ENCODE measurements at regions not wholly inside any gene's neighbourhood (a gene's known extent, or its start where the extent isn't known, plus 50 kb on each side); places are given as distances from the start of the nearest gene placed in this dataset.

DNA sequence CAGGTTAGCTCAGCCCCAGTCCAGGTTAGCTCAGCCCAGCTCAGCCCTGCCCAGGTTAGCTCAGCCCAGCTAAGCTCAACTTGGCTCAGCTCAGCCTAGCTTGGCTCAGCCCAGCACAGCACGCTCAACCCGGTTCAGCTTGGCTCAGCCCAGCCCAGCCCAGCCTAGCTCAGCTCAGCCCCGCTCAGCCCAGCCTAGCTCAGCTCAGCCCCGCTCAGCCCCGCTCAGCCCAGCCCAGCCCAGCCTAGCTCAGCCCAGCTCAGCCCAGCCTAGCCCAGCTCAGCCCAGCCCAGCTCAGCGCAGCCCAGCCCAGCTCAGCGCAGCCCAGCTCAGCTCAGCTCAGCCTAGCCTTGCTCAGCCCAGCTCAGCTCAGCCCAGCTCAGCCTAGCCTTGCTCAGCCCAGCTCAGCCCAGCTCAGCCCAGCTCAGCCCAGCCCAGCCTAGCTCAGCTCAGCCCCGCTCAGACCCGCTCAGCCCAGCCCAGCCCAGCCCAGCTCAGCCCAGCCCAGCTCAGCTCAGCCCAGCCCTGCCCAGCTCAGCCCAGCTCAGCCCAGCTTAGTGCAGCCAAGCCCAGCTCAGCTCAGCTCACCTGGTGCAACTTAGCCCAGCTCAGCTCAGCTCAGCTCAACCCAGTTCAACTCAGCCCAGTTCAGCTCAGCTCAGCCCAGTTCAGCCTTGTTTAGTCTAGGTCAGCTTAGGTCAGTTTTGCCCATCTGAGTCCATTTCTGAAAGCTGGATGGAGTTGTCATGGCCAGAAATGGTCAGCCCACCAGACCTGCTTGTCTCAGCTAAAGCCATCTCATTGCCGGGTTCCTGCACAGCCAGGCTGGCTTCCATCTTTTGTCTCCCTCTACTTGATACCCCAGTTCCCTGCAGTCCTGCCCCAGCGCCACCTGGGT, 333.6 kb downstream of the TMEM121 start:
- TF ChIP-seq, protein P1, sequence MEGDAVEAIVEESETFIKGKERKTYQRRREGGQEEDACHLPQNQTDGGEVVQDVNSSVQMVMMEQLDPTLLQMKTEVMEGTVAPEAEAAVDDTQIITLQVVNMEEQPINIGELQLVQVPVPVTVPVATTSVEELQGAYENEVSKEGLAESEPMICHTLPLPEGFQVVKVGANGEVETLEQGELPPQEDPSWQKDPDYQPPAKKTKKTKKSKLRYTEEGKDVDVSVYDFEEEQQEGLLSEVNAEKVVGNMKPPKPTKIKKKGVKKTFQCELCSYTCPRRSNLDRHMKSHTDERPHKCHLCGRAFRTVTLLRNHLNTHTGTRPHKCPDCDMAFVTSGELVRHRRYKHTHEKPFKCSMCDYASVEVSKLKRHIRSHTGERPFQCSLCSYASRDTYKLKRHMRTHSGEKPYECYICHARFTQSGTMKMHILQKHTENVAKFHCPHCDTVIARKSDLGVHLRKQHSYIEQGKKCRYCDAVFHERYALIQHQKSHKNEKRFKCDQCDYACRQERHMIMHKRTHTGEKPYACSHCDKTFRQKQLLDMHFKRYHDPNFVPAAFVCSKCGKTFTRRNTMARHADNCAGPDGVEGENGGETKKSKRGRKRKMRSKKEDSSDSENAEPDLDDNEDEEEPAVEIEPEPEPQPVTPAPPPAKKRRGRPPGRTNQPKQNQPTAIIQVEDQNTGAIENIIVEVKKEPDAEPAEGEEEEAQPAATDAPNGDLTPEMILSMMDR (IDR thresholded peaks at IDR 0.05; ENCODE audit: insufficient read depth, low read length), result no peak
- DNase-seq (ENCODE audit: low read depth), result no peak
- no peak overlapping the region for H3K4me3 ChIP-seq (ENCODE audit: low read depth, low read length)

DNA sequence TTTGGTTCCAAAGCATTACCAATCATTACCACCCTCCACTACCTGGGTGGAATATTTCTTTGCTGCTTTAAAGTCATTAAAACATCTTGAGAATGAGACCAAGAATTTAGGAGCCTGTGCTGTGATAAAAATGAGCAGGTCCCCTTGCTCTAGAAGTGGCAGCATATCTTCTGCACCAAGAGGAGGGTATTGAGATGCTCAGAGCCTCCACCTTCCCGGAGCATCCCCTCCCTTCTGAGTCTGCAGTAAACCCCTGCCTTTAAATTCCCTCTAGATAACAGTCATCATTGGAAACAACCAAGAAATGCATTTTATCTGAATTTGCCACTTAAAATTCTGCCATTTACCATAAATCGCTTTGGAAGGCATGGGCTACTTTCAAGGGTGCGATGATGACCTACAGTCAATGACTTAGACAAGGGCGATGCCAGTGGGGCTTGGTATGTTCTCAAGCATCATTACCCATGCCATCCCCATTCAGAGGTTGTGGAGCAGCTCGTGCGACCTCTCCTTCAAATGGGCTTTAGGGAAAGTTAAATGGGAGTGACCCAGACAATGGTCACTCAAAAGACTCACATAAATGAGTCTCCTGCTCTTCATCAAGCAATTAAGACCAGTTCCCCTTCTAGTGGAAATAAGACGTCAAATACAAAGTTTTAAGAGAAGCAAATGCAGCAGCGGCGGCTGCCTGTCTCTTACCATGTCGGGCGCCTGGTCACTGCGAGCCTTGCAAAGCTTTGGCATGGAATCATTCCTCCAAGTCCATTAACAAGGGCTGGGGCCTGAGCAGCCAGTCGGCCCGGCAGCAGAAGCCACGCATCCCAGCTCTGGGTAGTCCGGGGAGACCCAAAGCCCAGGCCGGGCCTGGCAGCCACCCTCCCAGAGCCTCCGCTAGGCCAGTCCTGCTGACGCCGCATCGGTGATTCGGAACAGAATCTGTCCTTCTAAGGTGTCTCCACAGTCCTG, 334.5 kb downstream of the TMEM121 start:
- no peak overlapping the region for H3K4me3 ChIP-seq (ENCODE audit: low read depth, low read length)
- DNase-seq (ENCODE audit: low read depth), result no peak
- TF ChIP-seq, protein P1 (IDR thresholded peaks at IDR 0.05; ENCODE audit: insufficient read depth, low read length), result no peak

DNA sequence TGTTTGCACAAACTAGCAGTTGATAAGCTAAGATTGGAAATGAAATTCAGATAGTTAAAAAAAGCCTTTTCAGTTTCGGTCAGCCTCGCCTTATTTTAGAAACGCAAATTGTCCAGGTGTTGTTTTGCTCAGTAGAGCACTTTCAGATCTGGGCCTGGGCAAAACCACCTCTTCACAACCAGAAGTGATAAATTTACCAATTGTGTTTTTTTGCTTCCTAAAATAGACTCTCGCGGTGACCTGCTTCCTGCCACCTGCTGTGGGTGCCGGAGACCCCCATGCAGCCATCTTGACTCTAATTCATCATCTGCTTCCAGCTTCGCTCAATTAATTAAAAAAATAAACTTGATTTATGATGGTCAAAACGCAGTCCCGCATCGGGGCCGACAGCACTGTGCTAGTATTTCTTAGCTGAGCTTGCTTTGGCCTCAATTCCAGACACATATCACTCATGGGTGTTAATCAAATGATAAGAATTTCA, 335.6 kb downstream of the TMEM121 start:
- H3K4me3 ChIP-seq (ENCODE audit: low read depth, low read length), result no peak overlapping the region
- TF ChIP-seq, protein P1 (IDR thresholded peaks at IDR 0.05; ENCODE audit: insufficient read depth, low read length), result no peak
- no peak for DNase-seq (ENCODE audit: low read depth)

DNA sequence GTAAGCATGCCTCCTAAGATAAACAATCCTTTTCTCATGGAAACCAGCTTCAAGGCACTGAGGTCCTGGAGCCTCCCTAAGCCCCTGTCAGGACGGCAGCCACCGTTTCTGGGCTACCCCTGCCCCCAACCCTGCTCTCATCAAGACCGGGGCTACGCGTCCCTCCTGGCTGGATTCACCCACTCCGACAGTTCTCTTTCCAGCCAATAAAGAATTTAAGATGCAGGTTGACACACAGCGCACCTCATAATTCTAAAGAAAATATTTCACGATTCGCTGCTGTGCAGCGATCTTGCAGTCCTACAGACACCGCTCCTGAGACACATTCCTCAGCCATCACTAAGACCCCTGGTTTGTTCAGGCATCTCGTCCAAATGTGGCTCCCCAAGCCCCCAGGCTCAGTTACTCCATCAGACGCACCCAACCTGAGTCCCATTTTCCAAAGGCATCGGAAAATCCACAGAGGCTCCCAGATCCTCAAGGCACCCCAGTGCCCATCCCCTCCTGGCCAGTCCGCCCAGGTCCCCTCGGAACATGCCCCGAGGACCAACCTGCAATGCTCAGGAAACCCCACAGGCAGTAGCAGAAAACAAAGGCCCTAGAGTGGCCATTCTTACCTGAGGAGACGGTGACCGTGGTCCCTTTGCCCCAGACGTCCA, 336.3 kb downstream of the TMEM121 start:
- TF ChIP-seq, protein P1 (IDR thresholded peaks at IDR 0.05; ENCODE audit: insufficient read depth, low read length), result no peak
- DNase-seq (ENCODE audit: low read depth), result no peak
- H3K4me3 ChIP-seq (ENCODE audit: low read depth, low read length), result no peak overlapping the region

DNA sequence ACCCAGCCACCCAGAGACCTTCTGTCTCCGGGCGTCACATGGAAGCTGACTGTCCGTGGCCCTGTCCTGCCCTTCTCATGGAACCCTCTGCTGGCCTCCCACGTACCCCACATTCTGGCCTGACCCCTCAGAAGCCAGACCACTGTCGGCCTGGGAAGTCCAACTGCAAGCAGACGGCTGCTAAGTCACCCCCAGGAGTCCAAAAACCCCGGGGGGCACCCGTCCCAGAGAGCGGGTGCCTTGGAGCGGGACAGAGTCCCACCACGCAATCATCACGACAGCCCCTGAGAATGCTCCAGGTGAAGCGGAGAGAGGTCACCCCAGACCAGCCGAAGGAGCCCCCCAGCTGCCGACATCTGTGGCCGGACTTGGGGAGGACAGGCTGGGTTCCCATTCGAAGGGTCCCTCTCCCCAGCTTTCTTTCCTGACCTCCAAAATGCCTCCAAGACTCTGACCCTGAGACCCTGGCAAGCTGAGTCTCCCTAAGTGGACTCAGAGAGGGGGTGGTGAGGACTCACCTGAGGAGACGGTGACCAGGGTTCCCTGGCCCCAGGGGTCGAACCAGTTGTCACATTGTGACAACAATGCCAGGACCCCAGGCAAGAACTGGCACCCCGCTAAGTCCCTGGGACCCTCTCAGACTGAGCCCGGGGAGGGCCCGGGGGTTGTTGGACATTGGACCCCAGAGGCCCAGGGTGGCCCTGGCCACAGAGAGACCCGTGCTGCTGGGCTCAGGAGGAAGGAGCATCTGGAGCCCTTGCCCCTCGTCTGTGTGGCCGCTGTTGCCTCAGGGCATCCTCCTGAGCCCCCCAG, 337.1 kb downstream of the TMEM121 start:
- DNase-seq (ENCODE audit: low read depth), result no peak
- no peak overlapping the region for H3K4me3 ChIP-seq (ENCODE audit: low read depth, low read length)
- TF ChIP-seq, protein P1 (IDR thresholded peaks at IDR 0.05; ENCODE audit: insufficient read depth, low read length), result no peak
